GM23338 (cell line): ENCODE measurements at regions not wholly inside any gene's neighbourhood (a gene's known extent, or its start where the extent isn't known, plus 50 kb on each side); places are given as distances from the start of the nearest gene placed in this dataset.

Experiments
- ATAC-seq: fragments of 200-7000 bp; cut with Tn5 transposase; 3 replicates; pipeline ENCODE4 v1.9.1; 2020
- DNase-seq: peaks from one replicate; pipeline ENCODE4 v3.0.0-alpha.2; 2015; ENCODE audit warnings: low spot score
- H2AFZ ChIP-seq: fragments of 200-600 bp; sonication (generic); 2 replicates; pipeline ENCODE4 v1.8.0; 2016; ENCODE audit warnings: antibody characterized with exemption, mild to moderate bottlenecking, moderate library complexity
- H3F3A ChIP-seq: fragments of 200-600 bp; sonication (generic); replicated peaks from 2 replicates; pipeline ENCODE4 v1.8.0; 2017; ENCODE audit warnings: antibody characterized with exemption, mixed run types, low read depth
- H3K27ac ChIP-seq: fragments of 200-600 bp; sonication (generic); 2 replicates; pipeline ENCODE4 v1.6.1; 2016; ENCODE audit warnings: low read depth
- H3K27me3 ChIP-seq: fragments of 200-600 bp; sonication (generic); 2 replicates; pipeline ENCODE4 v1.8.0; 2016; ENCODE audit warnings: mild to moderate bottlenecking, mixed run types, moderate library complexity; ENCODE audit not compliant: insufficient read depth
- H3K36me3 ChIP-seq: fragments of 200-600 bp; sonication (generic); 2 replicates; pipeline ENCODE4 v1.8.0; 2016; ENCODE audit warnings: mild to moderate bottlenecking; ENCODE audit not compliant: insufficient read depth
- H3K4me1 ChIP-seq: fragments of 200-600 bp; sonication (generic); 2 replicates; pipeline ENCODE4 v1.8.0; 2016; ENCODE audit warnings: mild to moderate bottlenecking, moderate library complexity; ENCODE audit not compliant: insufficient read depth
- H3K4me2 ChIP-seq: fragments of 200-600 bp; sonication (generic); 2 replicates; pipeline ENCODE4 v1.7.1; 2017; ENCODE audit warnings: mixed run types
- H3K4me3 ChIP-seq: fragments of 200-600 bp; sonication (generic); 2 replicates; pipeline ENCODE4 v1.6.1; 2016; ENCODE audit warnings: mixed run types
- H3K79me2 ChIP-seq: fragments of 200-600 bp; sonication (generic); replicated peaks from 2 replicates; pipeline ENCODE4 v1.8.0; 2017; ENCODE audit warnings: mild to moderate bottlenecking; ENCODE audit not compliant: insufficient read depth
- H3K9me2 ChIP-seq: fragments of 200-600 bp; sonication (generic); 2 replicates; pipeline ENCODE4 v1.8.0; 2017; ENCODE audit not compliant: insufficient read depth
- H4K20me1 ChIP-seq: fragments of 200-600 bp; sonication (generic); replicated peaks from 2 replicates; pipeline ENCODE4 v1.8.0; 2017; ENCODE audit warnings: mild to moderate bottlenecking; ENCODE audit not compliant: insufficient read depth
- H3K27ac Mint-ChIP-seq: 2 replicates; pipeline ENCODE4 v1.8.0; 2020; ENCODE audit warnings: inconsistent platforms, mild to moderate bottlenecking, moderate library complexity, mixed read lengths
- H3K27me3 Mint-ChIP-seq: 3 replicates; pipeline ENCODE4 v1.8.0; 2022; ENCODE audit warnings: low read depth, mild to moderate bottlenecking, moderate library complexity, mixed read lengths, inconsistent platforms; ENCODE audit not compliant: insufficient read depth, poor library complexity
- H3K36me3 Mint-ChIP-seq: 3 replicates; pipeline ENCODE4 v1.8.0; 2021; ENCODE audit warnings: low read depth, mild to moderate bottlenecking, inconsistent platforms, moderate library complexity, mixed read lengths
- H3K4me1 Mint-ChIP-seq: 3 replicates; pipeline ENCODE4 v1.8.0; 2020; ENCODE audit warnings: mild to moderate bottlenecking, inconsistent platforms, mixed read lengths
- H3K4me3 Mint-ChIP-seq: 3 replicates; pipeline ENCODE4 v1.8.0; 2021; ENCODE audit warnings: moderate library complexity, mild to moderate bottlenecking, inconsistent platforms, mixed read lengths
- H3K9me3 Mint-ChIP-seq: 3 replicates; pipeline ENCODE4 v1.8.0; 2020; ENCODE audit warnings: moderate library complexity, mild to moderate bottlenecking, inconsistent platforms, mixed read lengths
- CREB1 ChIP-seq: fragments of 250-450 bp; sonication (Bioruptor Pico); IDR thresholded peaks from 2 replicates; pipeline ENCODE4 v1.5.0; 2020; ENCODE audit warnings: low read depth, mild to moderate bottlenecking, moderate library complexity
- CTCF ChIP-seq, 2 experiments: fragments of 200-600 bp in 1 of 2; sonication (generic) in 1 of 2; conservative IDR thresholded peaks; 2 replicates each; pipeline versions ENCODE4 v1.5.1 to v1.6.1; 2016 to 2017; ENCODE audit warnings: antibody characterized with exemption in 2 of 2, low read depth in 2 of 2, mild to moderate bottlenecking in 2 of 2, moderate library complexity in 1 of 2
- ETS1 ChIP-seq: IDR thresholded peaks from 2 replicates; pipeline ENCODE4 v1.6.1; 2016; ENCODE audit warnings: antibody characterized with exemption
- EZH2 ChIP-seq: fragments of 200-600 bp; sonication (generic); IDR thresholded peaks from one replicate; pipeline ENCODE4 v1.8.0; 2017; ENCODE audit warnings: antibody characterized with exemption, mild to moderate bottlenecking, low read depth; ENCODE audit not compliant: unreplicated experiment
- EZH2phosphoT487 ChIP-seq: fragments of 200-600 bp; sonication (generic); IDR thresholded peaks from one replicate; pipeline ENCODE4 v1.8.1; 2018; ENCODE audit warnings: antibody characterized with exemption; ENCODE audit not compliant: unreplicated experiment
- JUNB ChIP-seq: IDR thresholded peaks from one replicate; pipeline ENCODE4 v1.6.1; 2016; ENCODE audit warnings: antibody characterized with exemption; ENCODE audit not compliant: unreplicated experiment
- NANOG ChIP-seq: IDR thresholded peaks from 2 replicates; pipeline ENCODE4 v1.6.1; 2016; ENCODE audit warnings: antibody characterized with exemption, borderline replicate concordance
- POLR2AphosphoS5 ChIP-seq: IDR thresholded peaks from 2 replicates; pipeline ENCODE4 v1.6.1; 2016; ENCODE audit warnings: antibody characterized with exemption, low read depth
- REST ChIP-seq: IDR thresholded peaks from one replicate; pipeline ENCODE4 v1.6.1; 2018; ENCODE audit warnings: antibody characterized with exemption; ENCODE audit not compliant: unreplicated experiment
- STAT1 ChIP-seq: IDR thresholded peaks from one replicate; pipeline ENCODE4 v1.6.1; 2016; ENCODE audit warnings: antibody characterized with exemption; ENCODE audit not compliant: unreplicated experiment
- ZNF114 ChIP-seq: fragments of 250-450 bp; sonication (Bioruptor Pico); IDR thresholded peaks from 2 replicates; pipeline ENCODE4 v1.5.0; 2020; ENCODE audit warnings: mild to moderate bottlenecking, moderate library complexity
- ZNF331 ChIP-seq: fragments of 250-450 bp; sonication (Bioruptor Pico); IDR thresholded peaks from 2 replicates; pipeline ENCODE4 v1.5.0; 2020; ENCODE audit warnings: low read depth, mild to moderate bottlenecking, moderate library complexity
- ZNF462 ChIP-seq: fragments of 250-450 bp; sonication (Bioruptor Pico); IDR thresholded peaks from 2 replicates; pipeline ENCODE4 v1.5.0; 2020; ENCODE audit warnings: mild to moderate bottlenecking, moderate library complexity

- H3K4me2 ChIP-seq, result no peak overlapping the region
- Mint-ChIP-seq H3K9me3 (peaks cover 87% of the 10 kb centered on the region), H3K27me3 (peaks cover 12% of the 10 kb centered on the region), H3K27ac (no peak overlapping the region), H3K4me3 (no peak overlapping the region), H3K36me3 (peaks cover 27% of the 10 kb centered on the region), H3K4me1 (no peaks in the 10 kb centered on the region)
- H4K20me1 ChIP-seq, result no peaks in the 10 kb centered on the region
- H3K4me1 ChIP-seq, result no peaks in the 10 kb centered on the region
- H3K36me3 ChIP-seq, result peaks cover 7% of the 10 kb centered on the region; the same call in 1 of the 2 replicates
- TF ChIP-seq CREB1 (CRISPR knock-in tag) (no peak), NANOG (no peak), ZNF114 (CRISPR knock-in tag) (no peak), ZNF462 (CRISPR knock-in tag) (no peak), POLR2AphosphoS5 (no peak), STAT1 (no peak), EZH2phosphoT487 (no peak), EZH2 (no peak), CTCF (conservative IDR thresholded peaks at IDR 0.05; ENCODE audit: low read depth in 2 of 2) (no peak), JUNB (no peak), ETS1 (no peak), REST (no peak), ZNF331 (no peak)
- no peak for DNase-seq
- H3K4me3 ChIP-seq, result no peak overlapping the region
- no peaks in the 10 kb centered on the region for H3K9me2 ChIP-seq
- no peaks in the 10 kb centered on the region for H3K79me2 ChIP-seq
- no peak overlapping the region for H2AFZ ChIP-seq
- ATAC-seq, result no peak
- no peak overlapping the region for H3K27ac ChIP-seq
- no peaks in the 10 kb centered on the region for H3F3A ChIP-seq
- no peaks in the 10 kb centered on the region for H3K27me3 ChIP-seq
Observed at GRCh38 chr15:19899021-19899824, 642.4 kb downstream of the GOLGA6L6 start.
